Panc1 (cell line): ENCODE measurements at regions not wholly inside any gene's neighbourhood (a gene's known extent, or its start where the extent isn't known, plus 50 kb on each side); places are given as distances from the start of the nearest gene placed in this dataset.

Experiments
- CTCF ChIP-seq: fragments of 450-650 bp; IDR thresholded peaks from 2 replicates; pipeline ENCODE4 v1.5.1; 2017; ENCODE audit warnings: mild to moderate bottlenecking
- POLR2AphosphoS5 ChIP-seq: IDR thresholded peaks from 2 replicates; pipeline ENCODE4 v1.6.1; 2012; ENCODE audit warnings: mild to moderate bottlenecking, low read depth, low read length, moderate library complexity

GRCh38 chr12:89260841-89261637, 91.3 kb downstream of the DUSP6 start:
- TF ChIP-seq CTCF (no peak), POLR2AphosphoS5 (no peak)
